ENCODE measurements at regions not wholly inside any gene's neighbourhood (a gene's known extent, or its start where the extent isn't known, plus 50 kb on each side); places are given as distances from the start of the nearest gene placed in this dataset.
A peak's percentile ranks its signal among the peaks of the same experiment; 100 is the strongest.
"Not testable (repeated sequence)": the region's sequence is repeated elsewhere in the genome, so short reads cannot be mapped to it uniquely, and the experiment has no call there.

DNA sequence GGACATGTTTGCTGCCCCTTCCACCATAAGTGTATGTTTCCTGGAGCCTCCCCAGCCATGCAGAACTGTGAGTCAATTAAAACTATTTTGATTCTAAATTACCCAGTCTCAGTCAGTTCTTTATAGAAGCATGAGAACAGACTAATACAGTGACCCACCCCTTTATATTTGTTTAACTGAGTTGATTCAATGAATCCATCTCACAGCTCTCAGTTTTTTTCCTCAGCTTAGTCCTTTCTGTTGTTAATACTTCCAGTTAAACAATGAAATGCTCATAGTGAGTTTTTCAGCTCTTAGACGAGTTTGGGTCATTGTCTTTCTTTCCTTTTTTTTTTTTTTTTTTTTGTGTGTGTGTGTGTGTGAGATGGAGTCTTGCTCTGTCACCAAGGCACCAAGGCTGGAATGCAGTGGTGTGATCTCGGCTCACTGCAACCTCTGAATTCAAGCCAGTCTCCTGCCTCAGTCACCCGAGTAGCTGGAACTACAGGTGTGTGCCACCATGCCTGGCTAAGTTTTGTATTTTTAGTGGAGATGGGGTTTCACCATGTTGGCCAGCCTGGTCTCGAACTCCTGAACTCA is 627.4 kb downstream of the SPATA31A7 start:
- not testable (repeated sequence) for DNase-seq

DNA sequence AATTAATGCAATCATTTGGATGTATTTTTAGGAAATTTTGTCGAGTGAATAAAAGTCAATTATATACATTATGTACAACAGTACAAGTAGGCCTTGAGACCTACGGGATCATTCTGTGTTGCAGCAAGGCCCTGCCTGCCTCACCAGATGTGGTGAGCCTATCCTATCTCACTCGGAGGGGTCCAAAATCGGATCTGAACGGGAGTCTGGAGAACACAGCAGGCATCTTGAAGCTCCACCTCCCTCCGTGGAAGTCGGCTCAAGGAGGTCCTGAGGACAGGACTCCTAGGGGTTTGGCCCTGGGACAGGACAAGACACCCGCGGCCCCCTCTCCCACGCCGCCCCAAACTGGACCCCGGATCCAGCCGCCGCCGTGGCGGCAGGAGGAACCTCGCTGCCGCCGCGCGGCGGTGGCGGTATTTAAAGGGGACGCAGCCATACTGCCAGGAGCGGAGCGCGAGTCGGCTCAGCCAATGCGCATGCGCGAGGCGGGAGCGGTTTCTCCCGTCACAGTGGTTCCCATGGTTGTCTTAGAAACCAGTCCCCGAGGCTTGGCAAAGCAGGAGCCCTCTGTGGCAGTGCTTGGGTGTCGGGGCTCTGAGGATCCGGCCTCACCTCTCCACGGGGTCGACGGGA is 663.9 kb downstream of the SPATA31A7 start:
- peak; percentile 85 for DNase-seq

DNA sequence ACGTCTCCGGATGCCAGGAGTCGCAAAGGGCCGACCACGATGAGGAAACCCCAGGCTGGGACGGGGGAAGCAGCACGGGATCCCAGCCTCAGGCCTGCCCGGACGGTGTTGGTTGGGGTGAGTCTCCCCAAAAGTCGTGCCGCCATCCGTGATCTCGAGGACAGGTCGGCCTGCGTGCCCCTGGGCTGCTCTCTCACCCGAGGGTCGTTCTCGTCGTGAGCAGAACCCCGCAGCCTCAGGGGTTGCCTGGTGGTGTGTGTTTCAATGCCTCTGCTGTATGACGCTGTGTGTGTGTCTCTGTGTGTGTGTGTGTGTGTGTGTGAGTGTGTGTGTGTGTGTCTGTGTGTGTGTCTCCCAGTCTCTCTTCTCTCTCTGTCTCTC is 664.4 kb downstream of the SPATA31A7 start:
- peak; percentile 5 for DNase-seq

DNA sequence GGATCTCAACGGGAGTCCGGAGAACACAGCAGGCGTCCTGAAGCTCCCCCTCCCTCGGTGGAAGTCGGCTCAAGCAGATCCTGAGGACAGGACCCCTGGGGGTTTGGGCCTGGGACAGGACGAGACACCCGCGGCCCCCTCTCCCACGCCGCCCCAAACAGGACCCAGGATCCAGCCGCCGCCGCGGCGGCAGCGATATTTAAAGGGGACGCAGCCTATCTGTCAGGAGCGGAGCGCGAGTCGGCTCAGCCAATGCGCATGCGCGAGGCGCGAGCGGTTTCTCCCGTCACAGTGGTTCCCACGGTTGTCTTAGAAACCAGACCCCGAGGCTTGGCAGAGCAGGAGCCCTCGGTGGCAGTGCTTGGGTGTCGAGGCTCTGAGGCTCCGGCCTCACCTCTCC is 666.4 kb downstream of the SPATA31A7 start:
- not testable (repeated sequence) for DNase-seq

DNA sequence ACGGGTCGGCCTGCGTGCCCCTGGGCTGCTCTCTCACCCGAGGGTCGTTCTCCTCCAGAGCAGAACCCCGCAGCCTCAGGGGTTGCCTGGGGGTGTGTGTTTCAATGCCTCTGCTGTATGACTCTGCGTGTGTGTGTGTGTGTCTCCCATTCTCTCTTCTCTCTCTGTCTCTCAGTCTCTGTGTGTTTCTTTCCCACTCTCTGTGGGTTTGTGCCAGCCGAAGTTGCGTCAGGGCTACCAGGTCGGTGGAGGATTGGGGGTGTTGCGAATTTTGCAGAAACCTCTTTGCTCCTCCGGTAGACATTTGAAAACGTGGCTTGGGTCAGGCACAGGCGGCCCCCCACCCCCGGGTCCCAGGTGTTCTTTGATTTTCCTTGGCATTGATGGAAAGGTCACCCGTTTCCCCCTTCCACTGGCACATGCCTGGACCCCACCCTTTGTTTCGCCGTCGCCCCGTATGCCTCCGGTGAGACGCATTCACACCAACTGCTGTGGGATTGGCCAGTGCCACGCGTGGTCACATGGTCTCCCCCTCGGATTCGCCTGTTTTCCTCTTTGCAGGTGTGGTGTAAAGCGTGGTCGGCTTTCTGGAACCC is 667.1 kb downstream of the SPATA31A7 start:
- DNase-seq: peak; percentile 14

DNA sequence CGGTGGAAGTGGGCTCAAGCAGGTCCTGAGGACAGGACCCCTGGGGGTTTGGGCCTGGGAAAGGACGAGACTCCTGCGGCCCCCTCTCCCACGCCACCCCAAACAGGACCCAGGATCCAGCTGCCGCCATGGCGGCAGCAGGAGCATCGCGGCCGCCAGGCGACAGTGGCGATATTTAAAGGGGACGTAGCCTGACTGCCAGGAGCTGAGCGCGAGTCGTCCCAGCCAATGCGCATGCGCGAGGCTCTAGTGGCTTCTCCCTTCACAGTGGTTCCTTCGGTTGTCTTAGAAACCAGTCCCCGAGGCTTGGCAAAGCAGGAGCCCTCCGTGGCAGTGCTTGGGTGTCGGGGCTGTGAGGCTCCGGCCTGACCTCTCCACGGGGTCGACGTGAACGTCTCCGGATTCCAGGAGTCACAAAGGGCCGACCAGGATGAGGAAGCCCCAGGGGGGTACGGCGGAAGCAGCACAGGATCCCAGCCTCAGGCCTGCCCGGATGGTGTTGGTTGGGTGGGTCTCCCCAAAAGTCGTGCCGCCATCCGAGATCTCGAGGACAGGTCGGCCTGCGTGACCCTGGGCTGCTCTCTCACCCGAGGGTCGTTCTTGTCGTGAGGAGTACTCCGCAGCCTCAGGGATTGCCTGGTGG is 668.0 kb downstream of the SPATA31A7 start:
- DNase-seq: not testable (repeated sequence)

DNA sequence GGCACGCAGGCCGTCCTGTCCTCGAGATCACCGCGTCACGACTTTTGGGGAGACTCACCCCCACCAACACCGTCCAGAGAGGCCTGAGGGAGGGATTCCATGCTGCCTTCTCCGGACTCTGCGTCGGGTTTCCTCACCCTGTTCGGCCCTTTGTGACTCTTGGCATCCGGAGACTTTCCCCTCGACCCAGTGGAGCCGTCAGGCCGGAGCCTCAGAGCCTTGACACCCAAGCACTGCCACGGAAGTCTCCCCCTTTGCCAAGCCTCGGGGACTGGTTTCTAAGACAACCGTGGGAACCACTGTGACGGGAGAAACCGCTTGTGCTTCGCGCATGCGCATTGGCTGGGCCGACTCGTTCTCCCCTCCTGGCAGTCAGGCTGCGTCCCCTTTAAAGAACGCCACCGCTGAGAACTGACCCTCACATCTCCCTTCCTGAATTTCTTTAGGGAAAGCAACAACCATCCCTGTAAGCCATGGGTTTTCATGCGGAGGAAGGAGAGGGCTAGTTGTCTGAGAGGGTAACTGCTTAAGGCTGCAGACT is 672.7 kb downstream of the SPATA31A7 start:
- peak; percentile 70 for DNase-seq

DNA sequence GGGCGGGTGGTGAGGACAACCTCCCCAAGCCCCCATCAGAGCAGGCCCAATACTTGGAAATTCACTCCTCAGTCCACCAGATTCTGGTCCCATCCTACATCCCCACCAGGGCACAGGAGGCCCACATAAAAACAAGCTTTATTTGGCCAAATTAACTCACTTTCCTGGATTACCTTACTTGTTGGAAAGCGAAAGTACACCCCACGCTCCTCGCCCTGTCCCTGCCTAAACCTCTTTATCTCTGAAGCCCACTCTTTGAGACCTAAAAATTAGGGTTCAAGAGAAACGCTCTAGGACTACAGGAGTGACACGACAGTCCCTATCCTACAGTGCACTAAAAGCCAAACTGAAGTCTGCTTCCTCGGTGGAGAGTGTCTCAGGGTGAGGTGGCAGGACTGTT is 674.6 kb downstream of the SPATA31A7 start:
- not testable (repeated sequence) for DNase-seq

DNA sequence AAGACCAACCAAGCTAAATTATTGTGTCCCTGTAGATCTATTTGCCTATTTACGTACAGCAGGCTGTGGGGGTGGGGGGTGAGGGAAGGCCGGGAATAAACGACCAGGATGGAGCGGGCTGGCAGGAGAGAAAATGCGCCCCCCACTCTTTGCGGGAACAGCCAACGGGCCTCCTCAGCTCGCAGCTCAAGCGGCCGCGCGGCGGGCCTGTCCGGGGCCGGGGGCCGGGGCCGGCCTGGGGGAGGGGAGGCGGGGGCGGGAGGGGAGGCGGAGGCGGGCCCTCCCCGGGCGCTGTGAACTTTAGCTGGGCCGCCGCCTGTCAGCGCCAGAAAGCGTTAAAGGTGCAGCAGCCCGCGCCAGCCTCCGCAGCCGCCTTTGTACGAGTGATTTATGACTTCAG is 679.1 kb downstream of the SPATA31A7 start:
- DNase-seq: not testable (repeated sequence)

DNA sequence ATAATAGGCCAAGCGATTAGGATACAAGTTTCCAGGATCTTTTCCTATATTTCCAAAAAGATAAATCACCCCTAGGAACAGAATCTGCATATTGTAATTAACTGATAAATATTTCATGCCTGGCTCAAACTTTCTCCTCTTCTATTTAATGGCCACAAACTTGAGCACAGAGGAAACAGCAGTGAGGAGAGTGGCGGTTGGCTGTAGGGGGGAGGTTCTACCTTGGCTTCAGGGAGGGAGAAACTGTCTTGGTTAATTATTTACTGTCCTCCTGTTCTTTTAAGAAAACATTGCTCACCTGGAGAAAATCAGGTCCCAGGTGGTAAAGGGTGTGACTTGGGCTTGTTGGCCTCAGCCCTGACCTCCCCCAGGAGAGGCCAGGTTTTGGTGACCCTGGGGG is 682.5 kb downstream of the SPATA31A7 start:
- not testable (repeated sequence) for DNase-seq

All from activated naive CD4-positive, alpha-beta T cell treated with anti-CD3 and anti-CD28 coated beads, Interleukin-2, amount 50 U/mL, for 16 hours (primary cell).